GM12878 (cell line): ENCODE measurements at regions not wholly inside any gene's neighbourhood (a gene's known extent, or its start where the extent isn't known, plus 50 kb on each side); places are given as distances from the start of the nearest gene placed in this dataset.
A peak's percentile ranks its signal among the peaks of the same experiment; 100 is the strongest.

Experiments used
- ATAC-seq: fragments of 200-7000 bp; cut with Tn5 transposase; 3 replicates; pipeline ENCODE4 v1.9.1; 2020; ENCODE audit warnings: mild to moderate bottlenecking, moderate library complexity
- BruUV-seq: library from RNA; stranded (reverse); fragments of 400-500 nt; replicated peaks from 2 replicates; lab custom pipeline; 2021; lab: Mats Ljungman, UMichigan
- CTCF ChIA-PET: fragments of 300-600 bp; sonication (Branson Sonifier 250); formaldehyde crosslinking; extraction: SDS; loops from one replicate; lab custom pipeline; 2021; ENCODE audit warnings: inconsistent platforms; lab: Yijun Ruan, JAX
- POLR2A ChIA-PET: fragments of 350-600 bp; formaldehyde crosslinking; extraction: SDS; loops from one replicate; lab custom pipeline; 2021; ENCODE audit warnings: inconsistent platforms; lab: Charles Lee
- RAD21 ChIA-PET: fragments of 300-600 bp; sonication (Branson Sonifier 250); formaldehyde crosslinking; loops from one replicate; lab custom pipeline; 2023; ENCODE audit warnings: antibody characterized with exemption; ENCODE audit not compliant: unreplicated experiment; lab: Charles Lee
- SMC1A ChIA-PET: fragments of 300-600 bp; sonication (Branson Sonifier 250); formaldehyde crosslinking; loops from one replicate; lab custom pipeline; 2023; ENCODE audit not compliant: unreplicated experiment, uncharacterized antibody; lab: Charles Lee
- DNase-seq: peaks from one replicate; pipeline ENCODE4 v3.0.0-alpha.2; 2011; ENCODE audit warnings: low read depth, low spot score
- FAIRE-seq: peaks from 3 replicates; lab custom pipeline; 2011; peaks lifted over from hg19 to GRCh38; lab: Jason Lieb, UNC
- H2AFZ ChIP-seq: 2 replicates; pipeline ENCODE4 v1.6.0; 2011; ENCODE audit warnings: low read depth, low read length, control low read depth; ENCODE audit not compliant: control insufficient read depth
- H3K27ac ChIP-seq: 2 replicates; pipeline ENCODE4 v1.5.1; 2011; ENCODE audit warnings: control low read depth; ENCODE audit not compliant: control insufficient read depth, insufficient read depth
- H3K27me3 ChIP-seq, 2 experiments: replicated peaks in 1 of 2; 2 replicates each; pipeline versions ENCODE4 v1.6.0 to v1.6.1; 2011; ENCODE audit warnings: low read length in 1 of 2; ENCODE audit not compliant: control insufficient read depth in 2 of 2, insufficient read depth in 2 of 2
- H3K36me3 ChIP-seq, 2 experiments: 2 replicates each; pipeline ENCODE4 v1.5.1; 2011; ENCODE audit warnings: low read length in 1 of 2; ENCODE audit not compliant: control insufficient read depth in 2 of 2, insufficient read depth in 2 of 2
- H3K4me1 ChIP-seq: 2 replicates; pipeline ENCODE4 v1.6.1; 2011; ENCODE audit warnings: mild to moderate bottlenecking, low read length, moderate library complexity, mixed read lengths; ENCODE audit not compliant: control insufficient read depth, insufficient read depth
- H3K4me2 ChIP-seq: 2 replicates; pipeline ENCODE4 v1.6.0; 2011; ENCODE audit warnings: control low read depth; ENCODE audit not compliant: control insufficient read depth, insufficient read depth
- H3K4me3 ChIP-seq: fragments of 200-600 bp; sonication (generic); 2 replicates; pipeline ENCODE4 v1.5.1; 2016
- H3K79me2 ChIP-seq: 2 replicates; pipeline ENCODE4 v1.6.0; 2011; ENCODE audit warnings: low read length; ENCODE audit not compliant: control insufficient read depth, insufficient read depth
- H3K9ac ChIP-seq: 2 replicates; pipeline ENCODE4 v1.8.0; 2011; ENCODE audit warnings: low read length, control low read depth, mixed read lengths; ENCODE audit not compliant: control insufficient read depth, insufficient read depth
- H3K9me3 ChIP-seq: replicated peaks from 3 replicates; pipeline ENCODE4 v1.5.1; 2011; ENCODE audit warnings: mild to moderate bottlenecking, low read length; ENCODE audit not compliant: control insufficient read depth, insufficient read depth
- H4K20me1 ChIP-seq: 2 replicates; pipeline ENCODE4 v1.6.0; 2011; ENCODE audit not compliant: control insufficient read depth, insufficient read depth
- ATF3 ChIP-seq: IDR thresholded peaks from 2 replicates; pipeline ENCODE4 v1.6.1; 2011; ENCODE audit warnings: low read depth, mild to moderate bottlenecking, low read length, moderate library complexity, borderline replicate concordance; ENCODE audit errors: extremely low read depth
- CREM ChIP-seq: IDR thresholded peaks from 2 replicates; pipeline ENCODE4 v1.6.1; 2014; ENCODE audit warnings: antibody characterized with exemption, low read depth
- E4F1 ChIP-seq: fragments of 450-650 bp; IDR thresholded peaks from 2 replicates; pipeline ENCODE4 v1.6.1; 2018; ENCODE audit warnings: borderline replicate concordance, mild to moderate bottlenecking; ENCODE audit not compliant: partially characterized antibody
- MLLT1 ChIP-seq: fragments of 450-650 bp; IDR thresholded peaks from 2 replicates; pipeline ENCODE4 v1.6.1; 2016; ENCODE audit warnings: mild to moderate bottlenecking
- SUZ12 ChIP-seq: fragments of 200-600 bp; sonication (generic); IDR thresholded peaks from one replicate; pipeline ENCODE4 v1.6.1; 2018; ENCODE audit warnings: antibody characterized with exemption, mild to moderate bottlenecking; ENCODE audit not compliant: unreplicated experiment
- TAF1 ChIP-seq: IDR thresholded peaks from 2 replicates; pipeline ENCODE4 v1.6.1; 2011; ENCODE audit warnings: mild to moderate bottlenecking, low read depth, low read length, borderline replicate concordance
- ZBTB40 ChIP-seq: fragments of 450-650 bp; IDR thresholded peaks from 2 replicates; pipeline ENCODE4 v1.6.1; 2016; ENCODE audit warnings: mild to moderate bottlenecking, moderate library complexity, borderline replicate concordance
- WGBS: methylation state at CpG from one replicate; pipeline ENCODE4 v1.1.6; 2016; ENCODE audit warnings: low lambda C conversion rate; ENCODE audit not compliant: insufficient replicate concordance, insufficient coverage; ENCODE audit errors: missing lambda C conversion rate; 5-methylcytosine and 5-hydroxymethylcytosine counted together
- in situ Hi-C: fragments of 300-500 bp; cut with MboI; formaldehyde crosslinking; loops from 9 replicates; pipeline ENCODE4 v1.14.3; 2018; ENCODE audit warnings: mixed read lengths
- intact Hi-C: fragments of 100-400 bp; cut with micrococcal nuclease; formaldehyde crosslinking; loops from one replicate; pipeline ENCODE4 v1.14.2; 2022; ENCODE audit not compliant: unreplicated experiment

- TF ChIP-seq CREM (no peak), TAF1 (no peak), ATF3 (no peak), E4F1 (no peak), MLLT1 (no peak)
Observed at GRCh38 chr11:119586181-119586580, 142.8 kb downstream of the NECTIN1 start (continued).

GRCh38 chr11:119585043-119585781 is 143.8 kb downstream of the NECTIN1 start:
- no TSS peak for BruUV-seq
- Histone ChIP-seq H3K9ac (no peak overlapping the region), H3K4me2 (no peak overlapping the region), H3K36me3 (no peaks in the 10 kb centered on the region), H3K9me3 (no peaks in the 10 kb centered on the region; the same call in 2 of the 3 replicates), H3K4me1 (no peaks in the 10 kb centered on the region), H3K4me3 (no peak overlapping the region), H2AFZ (no peak overlapping the region), H3K27ac (no peak overlapping the region), H4K20me1 (no peaks in the 10 kb centered on the region), H3K27me3 (peaks cover 10 to 12% of the 10 kb centered on the region in 2 experiments), H3K79me2 (no peaks in the 10 kb centered on the region)
- ChIA-PET SMC1A (interaction anchor here (1.0 kb wide), 1 partner anchor 57 kb away, joined by 3 read pairs; no protein-coding TSS in a partner anchor), POLR2A (no interaction called here), CTCF (no interaction called here), RAD21 (no interaction called here)
- WGBS = 15% methylated on average over 32 of the region's 38 CpGs
- ATAC-seq (no peak), FAIRE-seq (no peak), DNase-seq (no peak)
- in situ Hi-C loops (no loop called here), intact Hi-C loops (no loop called here)
- TF ChIP-seq SUZ12 (peak; percentile 7), ZBTB40 (no peak)
